Astrocyte of the spinal cord (primary cell): ENCODE measurements at regions not wholly inside any gene's neighbourhood (a gene's known extent, or its start where the extent isn't known, plus 50 kb on each side); places are given as distances from the start of the nearest gene placed in this dataset.

Experiments
- DNase-seq: peaks from one replicate; pipeline ENCODE4 v3.0.0; 2011; ENCODE audit warnings: low read depth, low spot score
- H3K4me3 ChIP-seq: 2 replicates; pipeline ENCODE4 v1.5.1; 2011; ENCODE audit warnings: low read depth, mild to moderate bottlenecking, low read length, moderate library complexity
- in situ Hi-C: cut with HindIII; loops from 2 replicates; pipeline ENCODE4 v1.10.0; 2017; ENCODE audit warnings: low sequenced_read_pairs
- TF ChIP-seq, protein P1 (sequence below): IDR thresholded peaks from 2 replicates; pipeline ENCODE4 v1.5.1; 2012; ENCODE audit warnings: low read depth, mild to moderate bottlenecking, low read length, inconsistent platforms

DNA sequence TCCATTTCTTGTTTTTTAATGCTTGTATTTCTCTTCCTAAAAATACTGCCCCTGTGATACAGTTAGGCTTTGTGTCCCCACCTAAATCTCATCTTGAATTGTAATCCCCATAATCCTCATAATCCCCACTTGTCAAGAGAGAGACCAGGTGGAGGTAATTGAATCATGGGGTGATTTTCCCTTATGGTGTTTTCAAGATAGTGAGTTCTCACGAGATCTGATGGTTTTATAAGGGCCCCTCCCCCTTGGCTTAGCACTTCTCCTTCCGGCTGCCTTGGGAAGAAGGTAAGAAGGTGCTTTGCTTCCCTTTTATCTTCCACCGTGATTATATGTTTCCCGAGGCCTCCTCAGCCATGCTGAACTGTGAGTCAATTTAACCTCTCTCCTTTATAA, 227.4 kb downstream of the MAN2A1 start:
- DNase-seq = no peak
- no peak overlapping the region for H3K4me3 ChIP-seq
- TF ChIP-seq, protein P1, sequence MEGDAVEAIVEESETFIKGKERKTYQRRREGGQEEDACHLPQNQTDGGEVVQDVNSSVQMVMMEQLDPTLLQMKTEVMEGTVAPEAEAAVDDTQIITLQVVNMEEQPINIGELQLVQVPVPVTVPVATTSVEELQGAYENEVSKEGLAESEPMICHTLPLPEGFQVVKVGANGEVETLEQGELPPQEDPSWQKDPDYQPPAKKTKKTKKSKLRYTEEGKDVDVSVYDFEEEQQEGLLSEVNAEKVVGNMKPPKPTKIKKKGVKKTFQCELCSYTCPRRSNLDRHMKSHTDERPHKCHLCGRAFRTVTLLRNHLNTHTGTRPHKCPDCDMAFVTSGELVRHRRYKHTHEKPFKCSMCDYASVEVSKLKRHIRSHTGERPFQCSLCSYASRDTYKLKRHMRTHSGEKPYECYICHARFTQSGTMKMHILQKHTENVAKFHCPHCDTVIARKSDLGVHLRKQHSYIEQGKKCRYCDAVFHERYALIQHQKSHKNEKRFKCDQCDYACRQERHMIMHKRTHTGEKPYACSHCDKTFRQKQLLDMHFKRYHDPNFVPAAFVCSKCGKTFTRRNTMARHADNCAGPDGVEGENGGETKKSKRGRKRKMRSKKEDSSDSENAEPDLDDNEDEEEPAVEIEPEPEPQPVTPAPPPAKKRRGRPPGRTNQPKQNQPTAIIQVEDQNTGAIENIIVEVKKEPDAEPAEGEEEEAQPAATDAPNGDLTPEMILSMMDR = no peak
- in situ Hi-C loops = no loop called here

DNA sequence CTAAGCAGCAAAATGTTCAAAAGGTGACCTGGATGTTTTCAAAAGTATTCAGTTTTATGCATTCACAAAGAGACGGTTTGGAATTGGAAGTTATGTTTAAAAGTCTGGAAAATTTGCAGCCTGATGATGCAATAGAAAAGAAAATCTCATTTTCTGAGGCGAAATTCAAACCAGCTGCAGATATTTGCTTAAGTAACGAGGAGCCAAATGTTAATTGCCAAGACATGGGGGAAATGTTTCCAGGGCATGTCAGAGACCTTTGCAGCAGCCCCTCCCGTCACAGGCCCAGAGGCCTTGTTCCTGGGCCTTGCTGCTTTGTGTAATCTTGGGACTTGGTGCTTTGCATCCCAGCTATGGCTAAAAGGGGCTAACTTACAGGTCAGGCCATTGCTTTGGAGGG, 228.2 kb downstream of the MAN2A1 start:
- DNase-seq = no peak
- no peak overlapping the region for H3K4me3 ChIP-seq
- TF ChIP-seq, protein P1 = no peak
- in situ Hi-C loops = no loop called here

DNA sequence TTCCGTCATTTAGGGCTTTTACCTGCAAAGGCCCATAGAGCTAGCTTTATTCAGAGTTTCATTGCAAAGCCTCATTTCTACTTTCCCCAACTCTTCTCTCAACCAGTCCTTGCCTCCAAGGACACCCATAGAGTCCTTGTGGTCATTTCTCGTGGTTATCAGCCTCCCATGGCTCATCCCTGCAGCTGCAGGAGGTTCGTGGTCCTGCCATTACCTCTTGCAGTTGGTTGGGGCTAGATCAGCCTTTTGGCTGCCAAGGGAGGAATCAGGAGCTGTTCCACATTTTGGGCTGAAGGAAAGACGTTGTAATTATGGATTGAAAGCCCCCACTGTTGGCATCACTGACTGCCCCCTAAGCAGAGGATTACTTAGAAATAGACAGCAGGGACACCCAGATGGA, 231.0 kb downstream of the MAN2A1 start:
- H3K4me3 ChIP-seq = no peak overlapping the region
- in situ Hi-C loops = no loop called here
- DNase-seq = no peak
- TF ChIP-seq, protein P1 = no peak

DNA sequence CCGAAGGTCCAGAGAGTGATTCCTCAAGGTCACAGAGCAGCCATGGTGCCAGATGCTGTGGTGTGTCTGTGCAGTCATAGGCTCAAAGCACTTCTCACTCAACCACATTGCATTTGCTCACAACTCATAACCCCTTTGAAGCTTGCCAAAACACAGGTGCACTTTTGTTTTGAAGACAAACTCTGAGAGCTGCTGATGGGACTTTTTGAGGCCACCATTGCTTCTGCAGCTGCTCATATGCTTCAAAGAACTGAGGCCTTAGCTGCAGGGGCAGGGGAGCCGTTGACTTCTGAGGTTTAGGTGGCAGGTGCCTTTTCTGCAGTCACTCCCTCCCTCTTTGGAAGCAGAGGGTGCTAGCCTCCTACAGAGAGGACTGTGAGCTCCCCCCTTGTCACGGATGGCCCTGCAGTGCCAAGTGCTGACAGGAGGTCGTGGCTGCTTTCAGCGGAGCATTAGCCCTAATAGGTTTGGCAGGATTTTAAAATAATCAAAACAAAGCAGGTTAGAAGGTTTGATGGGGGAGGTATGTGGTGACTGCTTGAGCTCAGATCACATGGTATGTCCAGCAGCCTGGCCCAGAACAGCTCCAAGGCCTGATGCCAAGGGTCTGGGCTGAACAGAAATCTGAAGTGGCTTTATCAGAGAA, 232.1 kb downstream of the MAN2A1 start:
- no peak for DNase-seq
- TF ChIP-seq, protein P1 = no peak
- in situ Hi-C loops = no loop called here
- H3K4me3 ChIP-seq = no peak overlapping the region

DNA sequence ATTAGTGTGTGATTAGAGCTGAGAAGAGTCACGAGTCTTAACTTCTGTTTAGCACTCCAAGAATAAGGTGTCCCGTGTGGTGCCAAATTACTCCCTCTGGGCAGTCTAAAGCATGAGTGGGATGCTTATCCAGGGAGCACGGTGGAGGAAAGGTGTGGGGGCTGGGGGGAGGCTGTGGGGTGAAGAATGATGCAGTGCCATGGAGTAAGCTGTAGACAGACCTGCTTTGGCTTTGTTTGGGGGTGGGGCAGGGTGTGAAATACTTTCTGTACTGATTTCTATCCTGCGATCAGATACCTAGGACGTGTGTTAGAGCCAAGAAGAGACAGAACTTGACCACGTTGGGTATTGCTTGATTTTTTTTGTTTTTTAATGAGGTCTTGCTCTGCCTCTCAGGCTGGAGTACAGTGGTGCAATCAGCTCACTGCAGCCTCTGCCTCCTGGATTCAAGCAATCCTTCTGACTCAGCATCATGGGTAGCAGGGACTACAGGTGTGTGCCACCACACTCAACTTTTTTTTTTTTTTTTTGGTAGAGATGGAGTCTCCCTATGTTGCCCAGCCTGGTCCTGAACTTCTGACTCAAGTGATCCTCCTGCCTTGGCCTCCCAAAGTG, 232.8 kb downstream of the MAN2A1 start:
- no peak overlapping the region for H3K4me3 ChIP-seq
- in situ Hi-C loops = no loop called here
- TF ChIP-seq, protein P1 = no peak
- DNase-seq = no peak

DNA sequence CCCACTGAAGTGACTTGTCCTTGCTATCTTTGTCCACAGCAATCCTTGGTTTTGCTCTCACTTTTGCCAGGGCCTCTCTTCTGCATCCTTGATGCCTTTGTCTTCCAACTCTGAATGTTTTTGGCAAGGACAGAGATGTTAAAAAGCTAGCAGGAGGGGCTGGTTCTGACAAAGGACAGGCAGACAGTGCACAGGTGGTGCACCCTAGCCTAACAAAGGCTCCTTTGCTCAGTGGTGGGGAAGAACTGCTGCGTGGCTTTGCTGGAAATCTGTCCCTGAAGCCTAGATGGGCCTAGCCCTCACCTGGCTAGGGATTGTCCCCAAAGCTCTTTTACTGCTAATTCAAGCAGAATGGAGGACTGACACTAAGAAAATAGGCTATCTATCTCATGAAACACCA, 233.5 kb downstream of the MAN2A1 start:
- no peak for DNase-seq
- in situ Hi-C loops = no loop called here
- TF ChIP-seq, protein P1 = no peak
- no peak overlapping the region for H3K4me3 ChIP-seq
